ENCODE measurements at regions not wholly inside any gene's neighbourhood (a gene's known extent, or its start where the extent isn't known, plus 50 kb on each side); places are given as distances from the start of the nearest gene placed in this dataset.

- Histone ChIP-seq H3F3A (ENCODE audit: insufficient read depth, low read depth) (no peaks in the 10 kb centered on the region), H3K4me1 (replicated peaks; ENCODE audit: insufficient read depth) (no peaks in the 10 kb centered on the region), H3K9me2 (ENCODE audit: insufficient read depth) (no peaks in the 10 kb centered on the region), H3K4me3 (no peak overlapping the region), H3K79me2 (ENCODE audit: low read depth) (no peaks in the 10 kb centered on the region), H3K27ac (no peak overlapping the region), H3K36me3 (ENCODE audit: low read depth) (no peaks in the 10 kb centered on the region), H3K4me2 (no peak overlapping the region), H3K27me3 (ENCODE audit: insufficient read depth, low read depth) (no peaks in the 10 kb centered on the region), H4K20me1 (ENCODE audit: insufficient read depth) (no peaks in the 10 kb centered on the region), H2AFZ (no peak overlapping the region), H3K9me3 (ENCODE audit: insufficient read depth, low read depth) (no peaks in the 10 kb centered on the region)
- ChIA-PET POLR2A (ENCODE audit: unreplicated experiment) (no interaction called here), CTCF (no interaction called here)
- TF ChIP-seq EZH2 (IDR thresholded peaks at IDR 0.05; ENCODE audit: low read depth) (no peak), CTCF (conservative IDR thresholded peaks at IDR 0.05) (no peak)
- intact Hi-C loops (cut with micrococcal nuclease; ENCODE audit: unreplicated experiment), result no loop called here
- no TSS peak for BruUV-seq (replicated peaks)
- no peak for DNase-seq
Observed at GRCh38 chr3:69565316-69565715, 173.9 kb upstream of the MITF start.

- H3K4me1 ChIP-seq (replicated peaks; ENCODE audit: insufficient read depth), result no peaks in the 10 kb centered on the region
- H2AFZ ChIP-seq, result no peak overlapping the region
- no peak overlapping the region for H3K27ac ChIP-seq
- no TSS peak for BruUV-seq (replicated peaks)
- no peak overlapping the region for H3K4me2 ChIP-seq
- no peaks in the 10 kb centered on the region for H3K9me3 ChIP-seq (ENCODE audit: insufficient read depth, low read depth)
- H4K20me1 ChIP-seq (ENCODE audit: insufficient read depth), result no peaks in the 10 kb centered on the region
- TF ChIP-seq CTCF (conservative IDR thresholded peaks at IDR 0.05) (no peak), EZH2 (IDR thresholded peaks at IDR 0.05; ENCODE audit: low read depth) (no peak)
- no peaks in the 10 kb centered on the region for H3K36me3 ChIP-seq (ENCODE audit: low read depth)
- H3F3A ChIP-seq (ENCODE audit: insufficient read depth, low read depth), result no peaks in the 10 kb centered on the region
- H3K27me3 ChIP-seq (ENCODE audit: insufficient read depth, low read depth), result no peaks in the 10 kb centered on the region
- intact Hi-C loops (cut with micrococcal nuclease; ENCODE audit: unreplicated experiment), result no loop called here
- no peak for DNase-seq
- POLR2A ChIA-PET (ENCODE audit: unreplicated experiment), result no interaction called here
- no peaks in the 10 kb centered on the region for H3K9me2 ChIP-seq (ENCODE audit: insufficient read depth)
- no peak overlapping the region for H3K4me3 ChIP-seq
- H3K79me2 ChIP-seq (ENCODE audit: low read depth), result no peaks in the 10 kb centered on the region
- CTCF ChIA-PET, result no interaction called here
Observed at GRCh38 chr3:69563981-69564380, 175.3 kb upstream of the MITF start.

GRCh38 chr3:69563151-69563550, 176.1 kb upstream of the MITF start:
- ChIA-PET CTCF (no interaction called here), POLR2A (ENCODE audit: unreplicated experiment) (no interaction called here)
- Histone ChIP-seq H3K4me1 (replicated peaks; ENCODE audit: insufficient read depth) (no peaks in the 10 kb centered on the region), H4K20me1 (ENCODE audit: insufficient read depth) (no peaks in the 10 kb centered on the region), H3K36me3 (ENCODE audit: low read depth) (no peaks in the 10 kb centered on the region), H3K4me2 (no peak overlapping the region), H3K27me3 (ENCODE audit: insufficient read depth, low read depth) (no peaks in the 10 kb centered on the region), H3K79me2 (ENCODE audit: low read depth) (no peaks in the 10 kb centered on the region), H2AFZ (no peak overlapping the region), H3K9me2 (ENCODE audit: insufficient read depth) (no peaks in the 10 kb centered on the region), H3K4me3 (no peak overlapping the region), H3F3A (ENCODE audit: insufficient read depth, low read depth) (no peaks in the 10 kb centered on the region), H3K27ac (no peak overlapping the region), H3K9me3 (ENCODE audit: insufficient read depth, low read depth) (no peaks in the 10 kb centered on the region)
- intact Hi-C loops (cut with micrococcal nuclease; ENCODE audit: unreplicated experiment), result no loop called here
- TF ChIP-seq CTCF (conservative IDR thresholded peaks at IDR 0.05) (no peak), EZH2 (IDR thresholded peaks at IDR 0.05; ENCODE audit: low read depth) (no peak)
- BruUV-seq (replicated peaks), result no TSS peak
- no peak for DNase-seq
